ENCODE measurements at regions not wholly inside any gene's neighbourhood (a gene's known extent, or its start where the extent isn't known, plus 50 kb on each side); places are given as distances from the start of the nearest gene placed in this dataset.

- H2BK15ac ChIP-seq (ENCODE audit: low read depth, poor library complexity, severe bottlenecking): no peak overlapping the region
- no peak overlapping the region for H2BK120ac ChIP-seq (ENCODE audit: low read depth, low read length)
- H3K18ac ChIP-seq (ENCODE audit: low read depth in 1 of 2, low read length in 2 of 2): no peak overlapping the region
- no peak overlapping the region for H3K14ac ChIP-seq (ENCODE audit: low read length in 2 of 2)
- H3K27ac ChIP-seq (ENCODE audit: low read length, poor library complexity, severe bottlenecking): no peak overlapping the region
- H2AK5ac ChIP-seq (ENCODE audit: low read length, severe bottlenecking): no peak overlapping the region
- H3K4me2 ChIP-seq (ENCODE audit: low read length, poor library complexity, severe bottlenecking): no peak overlapping the region
- H2BK5ac ChIP-seq (ENCODE audit: low read depth, low read length, poor library complexity, severe bottlenecking): no peak overlapping the region
- H3K4me3 ChIP-seq (ENCODE audit: insufficient read depth in 1 of 2, low read depth in 1 of 2, low read length in 2 of 2): no peak overlapping the region
- H4K8ac ChIP-seq (ENCODE audit: low read length): no peak overlapping the region
- no peaks in the 10 kb centered on the region for H3K27me3 ChIP-seq (ENCODE audit: control insufficient read depth in 1 of 2, insufficient read depth in 1 of 2, low read length in 2 of 2)
- no peak overlapping the region for H4K91ac ChIP-seq (ENCODE audit: low read length)
- H3K4ac ChIP-seq (ENCODE audit: low read depth in 1 of 2, low read length in 2 of 2): no peak overlapping the region
- no peaks in the 10 kb centered on the region for H3K79me1 ChIP-seq (replicated peaks; ENCODE audit: low read length, poor library complexity, severe bottlenecking)
- no CpG with 5 or more reads among the region's 2 CpGs for WGBS
- H3K9me3 ChIP-seq (ENCODE audit: control insufficient read depth, low read length): peaks cover 8% of the 10 kb centered on the region
- no peak overlapping the region for H3K9ac ChIP-seq (ENCODE audit: low read length)
- H3K36me3 ChIP-seq (ENCODE audit: control insufficient read depth in 1 of 2, insufficient read depth in 2 of 2, low read depth in 1 of 2, low read length in 2 of 2): no peaks in the 10 kb centered on the region
- H2AFZ ChIP-seq (ENCODE audit: low read depth, low read length): no peak overlapping the region
- no peak for DNase-seq
- no peak overlapping the region for H3K23ac ChIP-seq (ENCODE audit: low read length in 2 of 2)
- no peaks in the 10 kb centered on the region for H3K4me1 ChIP-seq (ENCODE audit: control insufficient read depth, insufficient read depth, low read depth, low read length)
- no peak overlapping the region for H2BK12ac ChIP-seq (ENCODE audit: low read length in 2 of 2)
These were observed 198.3 kb upstream of the TGFBR2 start for GRCh38 chr3:30408105-30408557.

DNA sequence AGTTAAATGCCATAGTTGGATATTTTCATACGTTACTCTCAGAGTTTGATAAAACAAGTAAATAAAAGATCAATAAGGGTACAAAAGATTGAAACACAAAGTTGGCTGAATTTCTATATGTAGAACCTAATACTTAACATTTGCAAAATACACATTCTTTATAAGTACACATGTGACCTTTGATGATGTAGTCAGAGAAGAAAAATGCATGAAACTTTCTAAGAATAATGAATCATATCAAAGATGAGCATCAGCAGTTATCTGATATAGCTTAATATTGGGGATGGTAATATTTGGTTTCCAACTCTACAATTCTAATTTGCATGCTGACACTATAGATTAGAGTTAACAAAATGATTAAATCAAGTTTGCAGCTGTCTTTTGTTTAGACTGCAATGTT lies 188.0 kb upstream of the TGFBR2 start:
- Histone ChIP-seq H3K79me1 (replicated peaks; ENCODE audit: low read length, poor library complexity, severe bottlenecking) (no peaks in the 10 kb centered on the region), H2BK15ac (ENCODE audit: low read depth, poor library complexity, severe bottlenecking) (no peak overlapping the region), H4K8ac (ENCODE audit: low read length) (no peak overlapping the region), H3K9me3 (ENCODE audit: control insufficient read depth, low read length) (peaks cover 3% of the 10 kb centered on the region), H2AFZ (ENCODE audit: low read depth, low read length) (no peak overlapping the region), H3K27ac (ENCODE audit: low read length, poor library complexity, severe bottlenecking) (no peak overlapping the region), H3K36me3 (ENCODE audit: control insufficient read depth in 1 of 2, insufficient read depth in 2 of 2, low read depth in 1 of 2, low read length in 2 of 2) (no peaks in the 10 kb centered on the region), H3K4me3 (ENCODE audit: insufficient read depth in 1 of 2, low read depth in 1 of 2, low read length in 2 of 2) (no peak overlapping the region), H3K4me1 (ENCODE audit: control insufficient read depth, insufficient read depth, low read depth, low read length) (no peaks in the 10 kb centered on the region), H2BK5ac (ENCODE audit: low read depth, low read length, poor library complexity, severe bottlenecking) (no peak overlapping the region), H3K27me3 (ENCODE audit: control insufficient read depth in 1 of 2, insufficient read depth in 1 of 2, low read length in 2 of 2) (no peaks in the 10 kb centered on the region), H3K9ac (ENCODE audit: low read length) (no peak overlapping the region), H3K14ac (ENCODE audit: low read length in 2 of 2) (no peak overlapping the region), H3K4me2 (ENCODE audit: low read length, poor library complexity, severe bottlenecking) (no peak overlapping the region), H2BK12ac (ENCODE audit: low read length in 2 of 2) (no peak overlapping the region), H3K18ac (ENCODE audit: low read depth in 1 of 2, low read length in 2 of 2) (no peak overlapping the region), H3K23ac (ENCODE audit: low read length in 2 of 2) (no peak overlapping the region), H4K91ac (ENCODE audit: low read length) (no peak overlapping the region), H2AK5ac (ENCODE audit: low read length, severe bottlenecking) (no peak overlapping the region), H2BK120ac (ENCODE audit: low read depth, low read length) (no peak overlapping the region), H3K4ac (ENCODE audit: low read depth in 1 of 2, low read length in 2 of 2) (no peak overlapping the region)
- no peak for DNase-seq
- WGBS: no CpG with 5 or more reads among the region's 1 CpG

DNA sequence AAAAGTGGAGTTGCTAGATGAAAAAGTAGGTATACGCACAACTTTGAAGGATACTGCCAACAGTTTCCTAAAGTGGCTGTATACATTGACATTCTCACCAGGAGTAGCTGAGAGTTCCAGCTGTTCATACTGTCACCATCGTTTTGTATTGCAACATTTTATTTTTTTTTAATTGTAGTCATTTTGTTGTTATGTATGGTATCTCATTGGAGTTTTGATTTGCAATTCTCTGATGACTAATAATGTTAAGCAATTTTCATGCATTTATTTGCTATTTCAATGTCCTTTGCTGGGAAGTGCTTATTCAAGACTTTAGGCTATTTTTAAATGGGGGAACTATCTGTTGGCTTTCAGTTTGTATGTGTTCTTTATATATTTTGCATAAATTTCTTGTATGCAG lies 185.1 kb upstream of the TGFBR2 start:
- Histone ChIP-seq H3K18ac (ENCODE audit: low read depth in 1 of 2, low read length in 2 of 2) (no peak overlapping the region), H2AK5ac (ENCODE audit: low read length, severe bottlenecking) (no peak overlapping the region), H4K91ac (ENCODE audit: low read length) (no peak overlapping the region), H3K4me2 (ENCODE audit: low read length, poor library complexity, severe bottlenecking) (no peak overlapping the region), H2BK15ac (ENCODE audit: low read depth, poor library complexity, severe bottlenecking) (no peak overlapping the region), H3K4ac (ENCODE audit: low read depth in 1 of 2, low read length in 2 of 2) (no peak overlapping the region), H2BK5ac (ENCODE audit: low read depth, low read length, poor library complexity, severe bottlenecking) (no peak overlapping the region), H2AFZ (ENCODE audit: low read depth, low read length) (no peak overlapping the region), H3K36me3 (ENCODE audit: control insufficient read depth in 1 of 2, insufficient read depth in 2 of 2, low read depth in 1 of 2, low read length in 2 of 2) (no peaks in the 10 kb centered on the region), H2BK120ac (ENCODE audit: low read depth, low read length) (no peak overlapping the region), H3K9me3 (ENCODE audit: control insufficient read depth, low read length) (no peaks in the 10 kb centered on the region), H3K4me1 (ENCODE audit: control insufficient read depth, insufficient read depth, low read depth, low read length) (peaks cover 2% of the 10 kb centered on the region), H3K27ac (ENCODE audit: low read length, poor library complexity, severe bottlenecking) (no peak overlapping the region), H4K8ac (ENCODE audit: low read length) (no peak overlapping the region), H3K9ac (ENCODE audit: low read length) (peak overlapping the region; percentile 21), H3K4me3 (ENCODE audit: insufficient read depth in 1 of 2, low read depth in 1 of 2, low read length in 2 of 2) (no peak overlapping the region), H2BK12ac (ENCODE audit: low read length in 2 of 2) (no peak overlapping the region), H3K23ac (ENCODE audit: low read length in 2 of 2) (no peak overlapping the region), H3K27me3 (ENCODE audit: control insufficient read depth in 1 of 2, insufficient read depth in 1 of 2, low read length in 2 of 2) (no peaks in the 10 kb centered on the region), H3K14ac (ENCODE audit: low read length in 2 of 2) (no peak overlapping the region), H3K79me1 (replicated peaks; ENCODE audit: low read length, poor library complexity, severe bottlenecking) (no peaks in the 10 kb centered on the region)
- DNase-seq: peak; percentile 65
- WGBS: 79% methylated on average over 2 of the region's 2 CpGs

GRCh38 chr3:30426293-30426993 lies 180.0 kb upstream of the TGFBR2 start:
- no peak overlapping the region for H2AFZ ChIP-seq (ENCODE audit: low read depth, low read length)
- H3K4me3 ChIP-seq (ENCODE audit: insufficient read depth in 1 of 2, low read depth in 1 of 2, low read length in 2 of 2): no peak overlapping the region
- H3K14ac ChIP-seq (ENCODE audit: low read length in 2 of 2): no peak overlapping the region
- no peak overlapping the region for H2BK15ac ChIP-seq (ENCODE audit: low read depth, poor library complexity, severe bottlenecking)
- DNase-seq: peak; percentile 31
- H3K79me1 ChIP-seq (replicated peaks; ENCODE audit: low read length, poor library complexity, severe bottlenecking): no peaks in the 10 kb centered on the region
- no peak overlapping the region for H2BK5ac ChIP-seq (ENCODE audit: low read depth, low read length, poor library complexity, severe bottlenecking)
- H4K91ac ChIP-seq (ENCODE audit: low read length): no peak overlapping the region
- H3K9me3 ChIP-seq (ENCODE audit: control insufficient read depth, low read length): no peaks in the 10 kb centered on the region
- H3K23ac ChIP-seq (ENCODE audit: low read length in 2 of 2): no peak overlapping the region
- no peak overlapping the region for H3K4ac ChIP-seq (ENCODE audit: low read depth in 1 of 2, low read length in 2 of 2)
- peak overlapping the region; percentile 57 for H3K9ac ChIP-seq (ENCODE audit: low read length)
- H4K8ac ChIP-seq (ENCODE audit: low read length): no peak overlapping the region
- no peak overlapping the region for H3K27ac ChIP-seq (ENCODE audit: low read length, poor library complexity, severe bottlenecking)
- 56% methylated on average over 1 of the region's 3 CpGs for WGBS
- H3K27me3 ChIP-seq (ENCODE audit: control insufficient read depth in 1 of 2, insufficient read depth in 1 of 2, low read length in 2 of 2): no peaks in the 10 kb centered on the region
- no peak overlapping the region for H2AK5ac ChIP-seq (ENCODE audit: low read length, severe bottlenecking)
- H3K4me1 ChIP-seq (ENCODE audit: control insufficient read depth, insufficient read depth, low read depth, low read length): peaks cover 3% of the 10 kb centered on the region
- peak overlapping the region; percentile 1 to 66 for H3K18ac ChIP-seq (ENCODE audit: low read depth in 1 of 2, low read length in 2 of 2)
- H3K36me3 ChIP-seq (ENCODE audit: control insufficient read depth in 1 of 2, insufficient read depth in 2 of 2, low read depth in 1 of 2, low read length in 2 of 2): no peaks in the 10 kb centered on the region
- no peak overlapping the region for H3K4me2 ChIP-seq (ENCODE audit: low read length, poor library complexity, severe bottlenecking)
- no peak overlapping the region for H2BK120ac ChIP-seq (ENCODE audit: low read depth, low read length)
- no peak overlapping the region for H2BK12ac ChIP-seq (ENCODE audit: low read length in 2 of 2)
